ENCODE measurements at regions not wholly inside any gene's neighbourhood (a gene's known extent, or its start where the extent isn't known, plus 50 kb on each side); places are given as distances from the start of the nearest gene placed in this dataset.

DNA sequence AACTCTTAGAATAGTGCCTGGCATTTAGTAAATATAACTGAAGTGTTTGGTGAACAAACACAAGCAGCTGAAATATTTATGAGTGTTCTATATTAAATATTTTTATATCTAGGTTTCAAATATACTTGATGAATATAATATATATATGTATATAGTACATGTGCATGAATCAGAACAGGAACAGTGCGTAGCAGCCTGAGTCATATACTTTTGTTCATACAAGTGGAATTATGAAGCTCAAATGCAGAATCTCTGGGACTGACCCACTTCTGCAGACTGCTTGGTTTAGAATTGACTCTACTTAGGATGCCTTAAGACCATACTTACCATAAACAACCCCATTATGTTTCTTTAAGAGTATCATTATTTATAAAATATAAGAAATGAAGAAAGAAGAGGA lies 997.8 kb upstream of the RAG2 start:
- DNase-seq (ENCODE audit: missing footprints) (no peak), ATAC-seq (no peak)
- intact Hi-C loops (cut with DNase I), result no loop called here

DNA sequence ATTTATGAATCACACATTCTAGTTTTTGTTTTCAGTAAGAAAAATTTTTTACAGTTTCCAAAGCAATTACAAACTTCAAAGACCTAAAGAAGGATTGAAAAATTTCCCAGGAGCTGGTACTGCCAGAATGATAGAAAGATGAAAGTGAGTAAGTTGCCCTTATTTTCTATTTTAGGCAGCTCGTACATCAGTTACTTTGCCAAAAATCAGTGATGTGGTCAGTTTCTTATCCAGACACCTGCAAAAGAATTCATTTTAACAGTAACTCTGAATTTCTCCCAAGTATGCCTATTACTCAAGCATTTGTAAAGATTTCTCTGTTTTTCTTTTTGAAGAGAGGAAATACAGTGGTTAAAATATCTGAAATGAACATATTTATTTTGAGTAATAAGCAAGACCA lies 976.3 kb upstream of the RAG2 start:
- intact Hi-C loops (cut with DNase I), result no loop called here
- ATAC-seq, result no peak
- no peak for DNase-seq (ENCODE audit: missing footprints)

DNA sequence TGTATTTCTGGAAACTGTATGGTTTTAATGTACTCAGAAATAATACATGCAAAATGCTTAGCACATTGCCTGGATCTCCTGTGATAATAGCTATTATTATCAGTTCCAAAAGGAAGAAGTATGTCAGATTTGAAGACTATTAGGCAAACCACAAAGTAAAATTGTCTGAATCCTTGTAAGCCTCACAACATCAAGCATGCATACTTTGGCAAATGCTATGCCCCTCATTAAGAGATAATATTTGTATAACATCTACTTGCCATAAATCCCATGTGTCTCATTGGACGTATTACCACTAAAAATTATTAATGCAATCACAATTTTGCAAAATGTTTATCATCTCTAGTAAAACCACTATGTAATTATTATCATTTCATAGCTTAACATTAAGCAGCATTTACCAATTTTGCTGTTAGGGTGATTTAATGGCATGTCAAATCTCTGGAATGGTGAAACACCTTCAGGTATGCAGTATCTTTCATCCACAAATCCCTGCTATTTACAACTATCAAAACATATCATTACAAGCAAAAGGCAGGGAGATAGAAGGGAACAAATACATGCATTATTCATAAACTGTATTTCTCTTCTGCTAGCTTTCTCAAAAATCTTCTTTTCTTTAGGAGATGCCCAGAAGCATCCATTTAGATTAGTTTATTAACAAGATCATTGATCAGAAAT lies 974.6 kb upstream of the RAG2 start:
- DNase-seq (ENCODE audit: missing footprints) (no peak), ATAC-seq (no peak)
- intact Hi-C loops (cut with DNase I), result no loop called here

DNA sequence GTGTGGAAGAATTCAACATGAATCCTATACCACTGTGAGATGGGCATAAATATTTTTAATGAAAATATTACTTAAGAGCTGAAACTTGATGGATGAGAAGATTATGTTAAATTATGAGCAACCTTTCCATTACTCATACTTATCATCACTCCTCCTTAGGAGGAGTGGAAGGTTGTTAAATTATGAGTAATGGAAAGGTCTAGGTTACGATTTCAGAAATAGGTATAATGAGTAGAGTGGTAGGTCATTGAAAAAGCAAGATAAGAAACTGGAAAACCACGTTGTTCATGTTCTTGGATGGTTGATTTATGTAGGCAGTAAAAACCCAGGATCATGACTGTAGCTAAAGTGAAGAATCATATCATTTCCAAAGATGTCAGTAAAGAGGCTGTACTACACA lies 973.2 kb upstream of the RAG2 start:
- DNase-seq (ENCODE audit: missing footprints) (no peak), ATAC-seq (no peak)
- intact Hi-C loops (cut with DNase I), result no loop called here

DNA sequence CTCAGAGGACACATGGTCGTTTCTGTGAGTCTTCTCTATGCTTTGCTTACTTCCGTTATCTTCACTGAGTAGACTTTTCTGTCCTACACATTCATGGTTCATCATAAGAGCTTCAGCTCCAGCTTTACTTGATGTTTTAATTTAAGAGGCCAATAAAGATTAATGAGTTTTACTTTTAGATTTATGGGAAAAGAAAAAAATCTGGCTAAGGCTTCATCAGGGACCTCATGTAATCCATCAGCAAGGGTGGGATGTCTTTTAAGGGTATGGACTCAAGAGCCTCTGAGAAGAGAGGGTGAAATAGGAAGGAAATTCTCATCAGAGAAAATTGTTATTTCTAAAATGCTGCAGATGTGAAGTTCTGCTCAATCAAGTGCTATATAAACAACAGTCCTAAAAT lies 963.0 kb upstream of the RAG2 start:
- no peak for ATAC-seq
- intact Hi-C loops (cut with DNase I), result no loop called here
- no peak for DNase-seq (ENCODE audit: missing footprints)

DNA sequence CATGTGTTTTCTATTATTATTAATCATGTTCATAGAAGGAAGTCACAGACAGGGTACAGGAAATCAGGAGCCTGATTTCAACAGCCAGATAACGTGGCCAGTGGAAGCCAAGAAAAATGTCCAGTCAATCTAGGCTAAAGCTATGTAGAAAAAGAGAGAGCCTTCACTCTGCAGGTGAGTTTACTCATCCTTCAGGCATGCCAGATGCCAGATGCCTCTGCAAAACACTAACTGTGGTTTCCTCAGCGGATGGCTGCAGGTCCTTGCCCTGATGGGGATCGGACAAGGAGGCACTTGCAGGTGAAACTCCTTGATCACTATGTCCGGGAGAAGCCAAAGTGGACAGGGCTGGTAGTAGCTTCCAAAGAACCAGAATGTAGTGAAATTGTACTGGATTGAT lies 962.3 kb upstream of the RAG2 start:
- DNase-seq (ENCODE audit: missing footprints), result no peak
- intact Hi-C loops (cut with DNase I), result no loop called here
- no peak for ATAC-seq

DNA sequence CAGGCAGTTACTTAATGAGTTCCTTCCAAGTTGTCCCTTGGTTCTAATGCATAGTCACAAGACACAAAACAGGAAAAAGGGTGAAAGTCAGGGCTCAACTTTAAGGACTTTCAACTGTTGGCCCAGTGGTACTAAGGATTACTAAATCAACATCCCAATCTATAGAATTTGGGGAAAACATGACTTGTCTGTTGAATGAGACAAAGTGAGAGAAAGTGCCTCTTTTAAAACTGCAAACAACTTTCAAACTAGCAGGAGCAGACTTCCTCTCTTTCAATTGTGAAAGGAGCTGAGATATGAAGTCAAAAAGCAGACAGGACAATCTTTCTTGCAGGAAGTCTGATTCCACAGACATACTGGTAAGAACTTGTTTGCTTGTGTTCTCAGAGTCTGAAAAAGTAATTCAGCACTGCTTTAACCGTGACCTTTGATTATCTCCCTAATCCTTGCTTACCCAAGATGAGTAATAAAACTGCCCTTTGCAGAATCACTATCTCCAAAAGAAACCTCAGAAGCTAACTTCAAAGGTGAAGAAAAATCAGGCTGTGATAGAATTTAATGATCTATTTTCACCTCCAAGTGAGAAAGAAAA lies 960.7 kb upstream of the RAG2 start:
- intact Hi-C loops (cut with DNase I), result no loop called here
- DNase-seq (ENCODE audit: missing footprints), result no peak
- no peak for ATAC-seq

DNA sequence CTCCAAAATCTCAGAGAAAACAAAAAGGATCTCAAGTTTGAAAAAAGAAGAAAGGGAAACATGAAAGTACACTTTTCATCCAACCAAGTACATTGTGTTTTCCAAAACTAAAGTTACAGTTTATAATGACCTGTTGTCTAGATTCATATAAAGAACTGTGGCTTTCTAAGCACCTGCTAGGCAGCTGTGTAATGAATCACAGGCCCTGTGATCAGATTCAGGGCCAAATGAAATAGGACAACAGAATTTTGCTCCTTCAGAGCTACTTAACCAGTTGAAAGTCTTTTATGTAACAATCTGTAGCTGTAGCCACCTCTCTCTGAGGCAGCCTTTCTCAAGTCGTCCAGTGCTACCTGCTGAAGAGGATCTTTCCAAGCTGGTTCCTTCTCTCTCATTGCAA lies 960.0 kb upstream of the RAG2 start:
- DNase-seq (ENCODE audit: missing footprints), result no peak
- intact Hi-C loops (cut with DNase I), result no loop called here
- ATAC-seq, result no peak

DNA sequence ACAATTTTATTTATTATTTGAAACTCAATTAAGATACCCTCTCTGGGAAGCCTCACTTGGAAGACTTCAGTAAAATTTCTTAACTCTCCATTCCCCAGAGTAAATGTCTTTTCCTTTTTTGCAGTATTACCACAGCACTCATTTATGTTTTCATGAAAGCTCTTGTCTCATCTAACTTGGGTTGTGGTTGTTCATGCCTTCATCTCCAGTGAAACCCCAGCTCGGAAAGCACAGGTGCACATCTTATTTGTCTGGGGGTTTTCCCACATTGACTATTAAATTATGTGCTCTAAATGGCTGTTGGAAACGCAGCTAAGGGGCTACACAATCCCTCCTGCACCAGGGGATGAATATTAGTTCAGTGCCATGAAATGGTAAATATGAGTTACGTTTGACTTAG lies 954.2 kb upstream of the RAG2 start:
- ATAC-seq (no peak), DNase-seq (ENCODE audit: missing footprints) (no peak)
- intact Hi-C loops (cut with DNase I), result no loop called here

DNA sequence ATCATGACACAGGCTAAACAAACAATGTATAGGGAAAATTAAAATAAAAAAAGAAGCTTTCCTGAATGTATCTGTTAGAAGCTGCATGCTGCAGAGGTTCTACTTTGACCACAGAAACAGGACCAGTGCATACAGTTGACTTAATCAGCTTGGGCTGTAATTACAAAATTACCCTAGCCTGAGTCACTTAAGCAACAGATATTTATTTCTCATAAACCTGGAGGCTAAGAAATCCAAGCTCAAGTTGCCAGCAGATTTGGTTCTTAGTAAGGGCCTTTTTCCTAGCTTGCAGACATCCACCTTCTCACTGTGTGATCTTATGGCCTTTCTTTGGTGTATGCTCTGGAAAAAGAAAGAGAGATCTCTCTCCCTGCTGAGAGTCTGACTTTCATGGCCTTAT lies 946.5 kb upstream of the RAG2 start:
- intact Hi-C loops (cut with DNase I), result no loop called here
- no peak for ATAC-seq

DNA sequence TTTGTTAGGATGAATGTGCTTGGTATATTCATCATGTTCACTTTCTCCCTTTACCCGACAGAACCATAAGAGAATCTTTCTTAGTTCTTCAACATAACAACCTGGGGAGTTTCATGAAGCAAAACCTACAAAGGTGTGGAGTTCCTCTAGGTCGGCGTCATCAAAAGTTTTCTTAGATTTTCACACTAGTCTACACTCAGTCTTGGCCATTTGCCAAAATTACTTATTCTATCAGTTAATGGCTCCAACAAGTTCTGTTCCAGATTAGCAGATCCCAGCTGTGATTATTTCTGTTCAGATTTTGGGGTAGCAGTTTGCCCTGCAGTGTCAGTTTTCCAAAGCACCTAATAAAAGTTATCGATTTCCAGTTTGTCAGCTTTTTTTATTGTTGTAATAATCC lies 935.8 kb upstream of the RAG2 start:
- ATAC-seq (no peak), DNase-seq (ENCODE audit: missing footprints) (no peak)
- intact Hi-C loops (cut with DNase I), result no loop called here

More for the DNA sequence above, 946.5 kb upstream of the RAG2 start:
- DNase-seq (ENCODE audit: missing footprints), result no peak

DNA sequence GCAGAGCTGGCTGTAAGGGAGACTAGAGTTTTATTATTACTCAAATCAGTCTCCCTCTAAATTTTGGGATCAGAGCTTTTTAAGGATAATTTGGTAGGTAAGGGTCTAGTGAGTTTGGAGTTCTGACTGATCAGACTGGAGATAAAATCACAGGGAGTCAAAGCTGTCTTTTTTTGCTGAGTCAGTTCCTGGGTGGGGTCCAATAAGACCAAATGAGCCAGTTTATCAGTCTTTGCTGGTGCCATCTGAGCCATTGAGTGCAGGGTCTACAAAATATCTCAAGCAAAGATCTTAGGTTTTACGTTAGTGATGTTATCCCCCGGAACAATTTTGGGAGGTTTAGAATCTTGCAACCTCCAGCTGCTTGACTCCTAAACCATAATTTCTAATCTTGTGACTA lies 935.1 kb upstream of the RAG2 start:
- no peak for DNase-seq (ENCODE audit: missing footprints)
- intact Hi-C loops (cut with DNase I), result no loop called here
- no peak for ATAC-seq

DNA sequence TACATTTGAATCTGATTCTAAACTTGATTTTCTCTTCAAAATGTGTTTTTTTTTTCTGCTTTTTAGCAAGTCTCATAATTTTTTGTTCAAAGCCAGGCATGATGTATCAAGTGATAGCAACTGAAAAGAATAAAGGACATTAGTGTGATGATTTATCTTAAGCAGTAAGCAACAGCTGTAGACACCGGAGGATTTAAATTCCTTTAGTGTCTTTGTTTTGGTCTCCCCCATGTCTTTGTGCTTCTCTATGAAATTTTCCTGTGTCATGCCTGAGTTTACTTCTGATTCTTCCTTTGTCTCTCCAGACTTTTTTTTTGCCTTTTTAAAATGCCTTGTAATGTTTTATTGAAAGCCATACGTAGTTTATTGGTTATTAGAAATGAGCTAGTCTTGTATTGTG lies 934.2 kb upstream of the RAG2 start:
- intact Hi-C loops (cut with DNase I), result no loop called here
- ATAC-seq (no peak), DNase-seq (ENCODE audit: missing footprints) (no peak)

DNA sequence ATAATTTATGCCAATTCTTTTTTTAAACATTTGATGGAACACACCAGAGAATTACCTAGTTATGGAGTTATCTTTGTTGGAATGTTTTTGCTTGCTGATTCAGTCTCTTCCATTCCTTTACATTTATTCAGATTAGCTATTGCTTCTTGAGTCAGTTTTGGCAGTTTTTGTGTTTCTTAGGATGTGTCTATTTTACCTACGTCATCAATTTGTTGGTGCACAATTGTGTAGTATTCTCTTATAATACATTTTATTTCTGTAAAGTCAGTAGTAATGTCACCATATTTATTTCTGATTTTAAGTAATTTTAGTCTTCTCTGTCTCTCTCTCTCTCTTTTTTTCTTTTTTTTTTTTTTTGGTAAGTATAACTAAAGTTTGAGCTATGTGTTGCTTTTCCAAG lies 929.5 kb upstream of the RAG2 start:
- ATAC-seq (no peak), DNase-seq (ENCODE audit: missing footprints) (no peak)
- intact Hi-C loops (cut with DNase I), result no loop called here

DNA sequence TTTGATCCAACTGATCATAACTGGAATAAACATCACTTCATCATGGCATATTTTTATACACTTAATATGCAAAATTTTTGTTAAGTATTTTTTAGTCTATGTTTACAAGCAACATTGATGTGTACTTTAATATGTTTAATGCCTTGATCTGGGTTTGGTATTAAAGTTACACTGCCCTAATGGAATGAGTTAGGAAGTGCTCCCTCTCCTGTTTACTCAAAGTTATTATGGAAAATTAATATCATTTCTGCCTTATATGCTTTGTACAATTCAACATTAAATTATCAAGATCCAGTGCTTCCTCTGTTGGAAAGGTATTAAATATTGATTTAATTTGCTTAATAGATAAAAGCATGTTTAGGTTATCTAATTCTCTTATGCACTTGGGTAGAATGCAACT lies 927.3 kb upstream of the RAG2 start:
- ATAC-seq (no peak), DNase-seq (ENCODE audit: missing footprints) (no peak)
- intact Hi-C loops (cut with DNase I), result no loop called here

DNA sequence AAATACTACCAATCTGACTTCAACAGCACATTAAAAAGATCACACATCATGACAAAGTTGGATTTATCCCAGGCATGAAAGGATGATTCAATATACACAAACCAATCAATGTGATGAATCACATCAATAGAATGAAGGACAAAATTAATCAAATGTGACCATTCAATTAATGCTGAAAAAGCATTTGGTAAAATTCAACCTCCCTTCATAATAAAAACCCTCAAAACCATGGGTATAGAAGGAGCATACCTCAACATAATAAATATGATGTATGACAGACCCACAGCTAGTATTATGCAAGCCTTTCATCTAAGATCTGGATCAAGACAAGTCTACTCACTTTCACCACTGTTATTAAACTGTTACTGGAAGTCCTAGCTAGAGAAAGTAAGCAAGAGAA lies 921.7 kb upstream of the RAG2 start:
- no peak for DNase-seq (ENCODE audit: missing footprints)
- intact Hi-C loops (cut with DNase I), result no loop called here
- ATAC-seq, result no peak

DNA sequence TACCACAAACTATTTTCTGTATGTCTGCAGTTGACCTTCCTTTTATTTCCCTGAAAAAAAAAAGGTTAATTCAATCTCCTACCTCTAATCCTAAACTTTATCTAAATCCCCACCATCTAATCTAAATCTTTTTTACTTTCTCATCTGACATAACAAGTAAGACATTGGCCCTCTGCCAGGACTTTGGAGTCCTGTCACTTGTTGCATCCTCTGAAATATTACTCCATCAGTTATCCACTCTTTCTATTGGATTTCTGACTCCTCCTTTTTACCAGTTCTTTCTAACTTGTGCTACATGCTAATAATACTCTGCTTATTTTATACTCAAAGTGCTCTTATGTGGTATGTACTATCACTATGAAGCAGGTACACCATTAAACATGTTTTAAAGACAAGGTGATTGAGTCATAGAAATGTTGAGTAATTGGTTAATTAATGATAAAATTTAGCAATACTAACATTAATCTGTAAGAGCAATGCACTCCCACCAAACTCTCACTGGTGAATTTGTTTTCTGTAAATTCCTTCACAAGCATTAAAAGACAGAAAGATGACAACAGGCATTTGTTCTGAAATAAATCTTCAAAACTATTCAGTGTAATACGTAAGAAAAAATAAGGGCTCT lies 914.2 kb upstream of the RAG2 start:
- DNase-seq (ENCODE audit: missing footprints), result no peak
- intact Hi-C loops (cut with DNase I), result no loop called here
- no peak for ATAC-seq

DNA sequence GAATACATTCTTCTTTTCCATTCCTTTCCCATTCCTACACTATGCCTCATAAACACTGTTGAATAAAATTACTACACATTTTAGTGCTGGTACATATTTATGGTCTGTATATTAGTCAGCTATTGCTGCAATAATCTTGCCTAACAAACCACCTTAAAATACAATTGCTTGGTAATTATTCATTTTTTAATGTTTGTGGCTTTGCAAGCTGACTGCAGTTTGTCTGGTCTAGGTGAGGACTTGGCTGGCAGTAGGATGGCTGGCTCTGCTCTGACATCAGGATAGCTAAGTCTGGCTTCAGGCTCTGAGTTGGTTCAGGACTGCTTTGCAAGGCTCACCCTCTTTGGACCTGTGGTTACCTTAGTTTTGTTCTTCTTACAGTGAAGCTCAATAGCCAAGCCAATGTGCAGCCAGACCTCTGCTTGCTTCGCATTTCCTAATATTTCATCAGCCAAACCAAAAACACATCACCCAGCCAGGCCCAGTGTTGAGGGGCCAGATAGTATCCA lies 913.4 kb upstream of the RAG2 start:
- ATAC-seq (no peak), DNase-seq (ENCODE audit: missing footprints) (no peak)

DNA sequence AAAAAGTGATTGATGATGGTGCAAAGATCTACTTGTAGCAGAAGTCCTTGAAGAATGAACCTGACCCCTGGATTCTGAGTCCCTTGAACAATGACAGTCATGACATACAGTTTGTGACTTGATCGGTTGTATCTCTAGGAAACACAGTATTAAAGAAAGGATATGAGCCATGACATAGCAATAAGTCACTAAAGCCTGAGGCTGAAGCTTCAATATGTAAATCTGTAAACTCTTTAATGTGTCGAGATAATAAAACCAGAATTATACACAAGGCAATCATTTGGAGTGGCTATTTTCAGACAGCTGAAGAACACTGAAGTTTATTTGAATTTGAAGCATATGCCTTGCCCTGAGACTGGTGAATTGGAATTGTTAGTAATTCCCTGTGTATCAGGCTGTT lies 911.5 kb upstream of the RAG2 start:
- DNase-seq (ENCODE audit: missing footprints), result no peak
- intact Hi-C loops (cut with DNase I), result no loop called here
- no peak for ATAC-seq

More for the DNA sequence above, 913.4 kb upstream of the RAG2 start:
- intact Hi-C loops (cut with DNase I), result no loop called here

DNA sequence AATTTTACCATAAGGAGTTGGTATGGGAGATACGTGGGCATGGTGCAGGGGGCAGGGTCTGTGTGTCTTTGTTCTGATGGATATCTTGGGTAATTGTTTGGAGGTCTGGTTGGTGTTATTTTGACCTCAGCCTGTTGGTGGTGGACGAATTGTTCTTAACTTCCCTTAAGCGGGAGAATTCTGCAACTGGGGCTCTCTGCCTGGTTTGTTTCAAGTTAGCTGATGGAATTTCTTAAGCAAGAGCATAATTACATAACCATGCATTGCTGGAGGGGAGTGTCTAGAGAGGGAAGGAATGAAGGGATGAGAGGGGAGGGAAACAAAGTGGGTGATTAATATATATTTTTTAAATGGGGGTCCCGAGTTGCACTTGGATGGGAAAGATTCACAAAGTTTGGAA lies 908.5 kb upstream of the RAG2 start:
- ATAC-seq (no peak), DNase-seq (ENCODE audit: missing footprints) (no peak)
- intact Hi-C loops (cut with DNase I), result no loop called here

DNA sequence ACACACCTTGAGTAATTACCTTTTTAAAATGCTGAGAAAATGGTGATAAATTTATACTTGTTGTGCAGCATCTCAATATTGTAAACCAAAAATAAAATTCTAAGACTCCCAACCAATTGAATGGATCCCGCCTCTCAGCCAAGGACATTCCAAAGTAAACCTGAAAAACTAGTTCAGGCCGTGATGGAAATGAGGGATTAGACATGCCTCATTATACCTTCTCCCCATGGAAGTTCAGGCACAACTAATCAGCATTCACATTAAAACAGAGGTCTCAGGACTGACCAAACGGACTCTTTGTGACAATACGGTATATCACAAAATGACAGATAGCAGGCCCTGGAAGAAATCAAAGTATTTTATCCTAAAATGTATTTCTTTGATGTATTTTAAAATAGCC lies 907.4 kb upstream of the RAG2 start:
- intact Hi-C loops (cut with DNase I), result no loop called here
- ATAC-seq (no peak), DNase-seq (ENCODE audit: missing footprints) (no peak)

Measured in Right ventricle myocardium inferior (tissue), 1 donor.